ENCODE measurements at regions not wholly inside any gene's neighbourhood (a gene's known extent, or its start where the extent isn't known, plus 50 kb on each side); places are given as distances from the start of the nearest gene placed in this dataset.

- TF ChIP-seq CTCF (conservative IDR thresholded peaks at IDR 0.05; ENCODE audit: low read depth, low read length) (no peak), EZH2 (IDR thresholded peaks at IDR 0.05; ENCODE audit: borderline replicate concordance, low read depth, low read length, poor library complexity, severe bottlenecking) (no peak)
These were observed 120.4 kb downstream of the NEDD1 start for GRCh38 chr12:97027482-97027881.

Measured in A673 (cell line).